ENCODE measurements at regions not wholly inside any gene's neighbourhood (a gene's known extent, or its start where the extent isn't known, plus 50 kb on each side); places are given as distances from the start of the nearest gene placed in this dataset.
A peak's percentile ranks its signal among the peaks of the same experiment; 100 is the strongest.
"Not testable (repeated sequence)": the region's sequence is repeated elsewhere in the genome, so short reads cannot be mapped to it uniquely, and the experiment has no call there.

DNA sequence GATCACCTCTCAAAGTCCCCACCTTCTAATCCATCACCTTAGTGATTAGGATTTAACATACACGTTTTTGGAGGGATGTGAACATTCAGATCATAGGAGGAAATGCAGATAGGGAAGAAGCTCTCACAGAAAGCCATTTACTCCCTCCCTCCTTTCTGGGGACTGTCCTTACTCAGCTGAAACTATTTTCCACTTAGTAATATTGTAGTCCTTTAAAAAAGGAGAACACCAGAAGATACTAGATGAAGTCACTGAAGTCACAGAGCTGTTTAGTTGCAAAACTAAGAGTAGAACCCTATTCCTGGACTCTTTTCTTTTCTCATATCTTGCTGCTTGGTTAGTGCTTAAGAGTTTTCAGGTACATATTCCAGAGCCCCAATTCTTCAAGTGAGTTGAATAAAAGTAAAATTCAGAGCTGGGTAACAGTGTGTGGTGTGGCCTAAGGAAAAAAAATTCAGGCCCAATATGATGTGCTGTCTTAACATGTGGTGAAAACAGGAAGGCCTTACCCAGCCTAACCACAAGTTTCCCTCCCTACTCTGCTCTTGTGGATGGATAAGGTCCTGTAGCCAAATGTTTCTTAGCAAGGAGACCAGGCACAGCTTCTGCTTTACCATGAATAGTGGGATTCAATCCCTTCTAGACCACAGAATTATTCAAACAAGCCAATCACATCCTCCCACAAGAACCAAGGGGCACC, 135.7 kb downstream of the INHBA start:
- TF ChIP-seq, protein P1, sequence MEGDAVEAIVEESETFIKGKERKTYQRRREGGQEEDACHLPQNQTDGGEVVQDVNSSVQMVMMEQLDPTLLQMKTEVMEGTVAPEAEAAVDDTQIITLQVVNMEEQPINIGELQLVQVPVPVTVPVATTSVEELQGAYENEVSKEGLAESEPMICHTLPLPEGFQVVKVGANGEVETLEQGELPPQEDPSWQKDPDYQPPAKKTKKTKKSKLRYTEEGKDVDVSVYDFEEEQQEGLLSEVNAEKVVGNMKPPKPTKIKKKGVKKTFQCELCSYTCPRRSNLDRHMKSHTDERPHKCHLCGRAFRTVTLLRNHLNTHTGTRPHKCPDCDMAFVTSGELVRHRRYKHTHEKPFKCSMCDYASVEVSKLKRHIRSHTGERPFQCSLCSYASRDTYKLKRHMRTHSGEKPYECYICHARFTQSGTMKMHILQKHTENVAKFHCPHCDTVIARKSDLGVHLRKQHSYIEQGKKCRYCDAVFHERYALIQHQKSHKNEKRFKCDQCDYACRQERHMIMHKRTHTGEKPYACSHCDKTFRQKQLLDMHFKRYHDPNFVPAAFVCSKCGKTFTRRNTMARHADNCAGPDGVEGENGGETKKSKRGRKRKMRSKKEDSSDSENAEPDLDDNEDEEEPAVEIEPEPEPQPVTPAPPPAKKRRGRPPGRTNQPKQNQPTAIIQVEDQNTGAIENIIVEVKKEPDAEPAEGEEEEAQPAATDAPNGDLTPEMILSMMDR (IDR thresholded peaks at IDR 0.05), result no peak
- Histone ChIP-seq H3K36me3 (no peaks in the 10 kb centered on the region), H3K4me3 (ENCODE audit: low read depth in 1 of 2, low read length in 1 of 2) (no peak overlapping the region), H3K27ac (peak overlapping the region; percentile 83), H3K4me1 (ENCODE audit: control insufficient read depth in 1 of 2, insufficient read depth in 1 of 2, low read depth in 1 of 2, low read length in 1 of 2) (peaks cover 20 to 23% of the 10 kb centered on the region in 2 experiments), H3K27me3 (no peaks in the 10 kb centered on the region), H3K9me3 (no peaks in the 10 kb centered on the region)

DNA sequence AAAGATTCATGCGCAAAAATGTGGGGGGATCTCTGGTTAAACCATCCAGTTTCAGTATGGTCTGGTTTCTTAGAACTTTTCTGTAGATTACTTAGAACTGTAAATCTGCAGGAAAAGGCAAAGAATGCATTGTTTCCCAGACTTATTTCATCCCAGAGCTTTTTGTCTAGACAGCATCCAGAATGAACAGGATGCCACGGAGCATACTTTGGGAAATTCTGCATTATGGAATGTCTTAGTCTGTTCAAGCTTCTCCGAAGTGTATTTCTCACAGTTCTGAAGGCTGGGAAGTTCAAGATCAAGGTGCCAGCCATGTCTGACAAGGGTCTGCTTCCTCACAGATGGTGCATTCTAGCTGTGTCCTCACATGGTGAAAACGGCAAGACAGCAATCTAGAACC, 136.3 kb downstream of the INHBA start:
- Histone ChIP-seq H3K9me3 (no peaks in the 10 kb centered on the region), H3K27ac (peak overlapping the region; percentile 83), H3K27me3 (no peaks in the 10 kb centered on the region), H3K4me3 (ENCODE audit: low read depth in 1 of 2, low read length in 1 of 2) (no peak overlapping the region), H3K4me1 (ENCODE audit: control insufficient read depth in 1 of 2, insufficient read depth in 1 of 2, low read depth in 1 of 2, low read length in 1 of 2) (peaks cover 20 to 23% of the 10 kb centered on the region in 2 experiments), H3K36me3 (no peaks in the 10 kb centered on the region)
- TF ChIP-seq, protein P1 (IDR thresholded peaks at IDR 0.05), result no peak

DNA sequence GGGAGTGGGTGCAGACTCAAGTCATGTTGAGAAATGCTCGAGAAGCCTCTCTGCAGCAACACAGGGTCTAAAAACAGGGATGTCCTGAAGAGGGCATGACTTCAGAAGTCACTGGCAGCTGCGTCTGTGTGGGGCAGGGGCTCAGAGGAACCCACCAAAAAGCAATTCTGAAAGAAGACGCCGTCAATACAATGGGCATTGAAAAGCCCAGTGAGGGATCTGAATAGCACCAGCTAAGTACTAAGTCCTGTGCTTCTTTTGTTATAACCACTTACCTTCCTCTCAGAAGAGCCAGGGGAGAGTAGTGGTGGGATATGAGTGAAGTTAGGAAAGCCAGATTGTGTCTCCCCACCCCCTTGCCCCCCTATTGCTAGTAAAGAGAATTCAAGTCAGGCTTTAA, 137.2 kb downstream of the INHBA start:
- TF ChIP-seq, protein P1 (IDR thresholded peaks at IDR 0.05), result no peak

DNA sequence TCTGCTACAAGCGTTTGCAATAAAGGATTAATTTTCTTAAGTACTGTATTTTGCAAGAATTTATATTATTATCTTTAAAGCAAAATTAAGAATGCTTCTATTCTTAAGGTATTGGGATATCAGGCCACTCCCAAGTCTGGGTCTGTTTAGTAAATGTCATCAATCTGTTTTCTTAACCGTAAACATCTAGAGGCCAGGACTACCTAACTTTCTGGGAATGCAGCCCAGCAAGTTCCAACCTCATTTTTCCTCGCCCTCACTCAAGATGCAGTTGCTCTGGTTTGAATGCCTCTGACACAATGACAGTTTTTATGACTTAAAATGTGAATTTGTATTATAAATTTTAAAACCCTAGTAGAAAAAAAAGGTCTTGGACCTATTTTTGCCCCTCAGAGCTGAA, 143.5 kb downstream of the INHBA start:
- H3K4me1 ChIP-seq (ENCODE audit: control insufficient read depth in 1 of 2, insufficient read depth in 1 of 2, low read depth in 1 of 2, low read length in 1 of 2), result no peaks in the 10 kb centered on the region
- H3K36me3 ChIP-seq, result no peaks in the 10 kb centered on the region
- no peaks in the 10 kb centered on the region for H3K9me3 ChIP-seq
- no peaks in the 10 kb centered on the region for H3K27me3 ChIP-seq
- no peak overlapping the region for H3K4me3 ChIP-seq (ENCODE audit: low read depth in 1 of 2, low read length in 1 of 2)
- no peak overlapping the region for H3K27ac ChIP-seq
- TF ChIP-seq, protein P1 (IDR thresholded peaks at IDR 0.05), result no peak

More for the DNA sequence above, 137.2 kb downstream of the INHBA start:
- Histone ChIP-seq H3K27me3 (no peaks in the 10 kb centered on the region), H3K27ac (no peak overlapping the region), H3K9me3 (no peaks in the 10 kb centered on the region), H3K4me3 (ENCODE audit: low read depth in 1 of 2, low read length in 1 of 2) (no peak overlapping the region), H3K36me3 (no peaks in the 10 kb centered on the region), H3K4me1 (ENCODE audit: control insufficient read depth in 1 of 2, insufficient read depth in 1 of 2, low read depth in 1 of 2, low read length in 1 of 2) (peaks cover 20 to 23% of the 10 kb centered on the region in 2 experiments)

DNA sequence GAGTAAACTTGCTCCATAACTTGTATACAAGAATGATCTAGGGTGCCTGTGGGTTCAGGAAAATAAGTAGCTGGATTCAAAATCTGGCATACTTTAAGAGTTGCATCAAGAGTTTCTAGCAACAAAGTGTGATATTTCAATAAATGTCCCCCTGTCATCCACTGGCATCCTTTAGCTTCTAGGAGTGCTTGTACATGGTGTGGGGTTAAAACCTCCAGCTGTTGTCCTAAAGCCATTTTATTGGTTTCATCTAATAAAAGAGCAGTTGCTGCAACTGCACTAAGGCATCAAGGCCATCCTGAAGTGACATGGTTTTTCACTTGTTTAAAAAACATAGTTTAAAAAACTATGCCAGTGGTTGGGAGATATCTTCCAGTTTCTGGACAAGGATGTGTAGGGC, 148.4 kb downstream of the INHBA start:
- no peaks in the 10 kb centered on the region for H3K27me3 ChIP-seq
- H3K4me3 ChIP-seq (ENCODE audit: low read depth in 1 of 2, low read length in 1 of 2), result no peak overlapping the region
- no peaks in the 10 kb centered on the region for H3K9me3 ChIP-seq
- H3K4me1 ChIP-seq (ENCODE audit: control insufficient read depth in 1 of 2, insufficient read depth in 1 of 2, low read depth in 1 of 2, low read length in 1 of 2), result no peaks in the 10 kb centered on the region
- no peaks in the 10 kb centered on the region for H3K36me3 ChIP-seq
- TF ChIP-seq, protein P1 (IDR thresholded peaks at IDR 0.05), result no peak
- H3K27ac ChIP-seq, result no peak overlapping the region

DNA sequence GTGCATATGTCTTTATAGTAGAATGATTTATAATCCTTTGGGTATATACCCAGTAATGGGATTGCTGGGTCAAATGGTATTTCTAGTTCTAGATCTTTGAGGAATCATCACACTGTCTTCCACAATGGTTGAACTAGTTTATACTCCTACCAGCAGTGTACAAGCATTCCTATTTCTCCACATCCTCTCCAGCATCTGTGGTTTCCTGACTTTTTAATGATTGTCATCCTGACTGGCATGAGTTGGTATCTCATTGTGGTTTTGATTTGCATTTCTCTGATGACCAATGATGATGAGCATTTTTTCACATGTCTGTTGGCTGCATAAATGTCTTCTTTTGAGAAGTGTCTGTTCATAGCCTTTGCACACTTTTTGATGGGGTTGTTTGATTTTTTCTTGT, 152.8 kb downstream of the INHBA start:
- H3K4me1 ChIP-seq (ENCODE audit: control insufficient read depth in 1 of 2, insufficient read depth in 1 of 2, low read depth in 1 of 2, low read length in 1 of 2); H3K27ac ChIP-seq; H3K9me3 ChIP-seq; H3K4me3 ChIP-seq (ENCODE audit: low read depth in 1 of 2, low read length in 1 of 2); H3K27me3 ChIP-seq; H3K36me3 ChIP-seq: not testable (repeated sequence)
